Ovary (tissue), 7 donors: ENCODE measurements at regions not wholly inside any gene's neighbourhood (a gene's known extent, or its start where the extent isn't known, plus 50 kb on each side); places are given as distances from the start of the nearest gene placed in this dataset.

Experiments
- DNase-seq, 5 donors: peaks; one replicate each; pipeline ENCODE4 v3.0.0-alpha.2; 2019 to 2020
- H3K27ac ChIP-seq, 2 donors: fragments of 200-600 bp; one replicate each; pipeline versions ENCODE4 v1.5.1 to v1.8.0; 2019 to 2022
- H3K27me3 ChIP-seq: fragments of 200-600 bp; one replicate; pipeline ENCODE4 v1.8.0; 2022
- H3K36me3 ChIP-seq: fragments of 200-600 bp; sonication (generic); one replicate; pipeline ENCODE4 v1.5.1; 2019
- H3K4me1 ChIP-seq: one replicate; pipeline ENCODE4 v1.8.1; 2013; ENCODE audit warnings: mild to moderate bottlenecking, moderate library complexity; ENCODE audit not compliant: insufficient read depth
- H3K4me3 ChIP-seq: fragments of 200-600 bp; sonication (generic); one replicate; pipeline ENCODE4 v1.5.1; 2017
- H3K9me3 ChIP-seq, 2 donors: fragments of 200-600 bp in 1 of 2; sonication (generic) in 1 of 2; one replicate each; pipeline versions ENCODE4 v1.5.1 to v1.8.1; 2013 to 2019; ENCODE audit warnings: mild to moderate bottlenecking in 1 of 2, moderate library complexity in 1 of 2
- CTCF ChIP-seq, 3 donors: fragments of 450-650 bp in 2 of 3; fragments of 200-600 bp in 1 of 3; IDR thresholded peaks; one replicate each; pipeline versions ENCODE4 v1.5.1 to v1.8.0; 2016 to 2022; ENCODE audit warnings: antibody characterized with exemption in 3 of 3, mild to moderate bottlenecking in 1 of 3
- EP300 ChIP-seq: sonication (generic); formaldehyde crosslinking; IDR thresholded peaks from one replicate; pipeline ENCODE4 v1.6.1; 2017; ENCODE audit warnings: antibody characterized with exemption
- POLR2A ChIP-seq: fragments of 450-650 bp; IDR thresholded peaks from one replicate; pipeline ENCODE4 v1.6.1; 2017; ENCODE audit warnings: antibody characterized with exemption, mild to moderate bottlenecking, moderate library complexity
- WGBS, 3 donors: extraction: QIAGEN DNeasy Blood & Tissue Kit in 1 of 3; methylation state at CpG; one replicate each; pipeline versions ENCODE4 v1.1.5 to v1.1.7; 2013 to 2017; 5-methylcytosine and 5-hydroxymethylcytosine counted together
- intact Hi-C, 4 donors: fragments of 100-400 bp; cut with DNase I; formaldehyde crosslinking; loops; one replicate each; pipeline versions ENCODE4 v1.11.0 to v1.15.1; 2022 to 2023
- donor health status: DM: no; HTN: no; CAD: no; lungs with moderate emphysema.
- donor health status: DM: no; HTN: no; CAD: no.
- donor health status: Bipolar disorder and iron deficiency.
- donor health status: DM: no; HTN: no; CAD: no.
- donor health status: DM: yes; HTN: yes; CAD: no.

- Histone ChIP-seq H3K27ac (no peak overlapping the region), H3K27me3 (no peaks in the 10 kb centered on the region), H3K9me3 (no peaks in the 10 kb centered on the region), H3K4me1 (no peaks in the 10 kb centered on the region), H3K36me3 (no peaks in the 10 kb centered on the region), H3K4me3 (no peak overlapping the region)
- intact Hi-C loops, result no loop called here
- no peak for TF ChIP-seq CTCF (IDR thresholded peaks at IDR 0.05)
- TF ChIP-seq EP300, result no peak
- TF ChIP-seq POLR2A, result no peak
- 51 to 55% (median 52%) methylated on average over 2 of the region's 2 CpGs for WGBS, 3 donors
- DNase-seq, result no peak
Measured at GRCh38 chr4:97142410-97142809, 1000.9 kb downstream of the STPG2 start.

- no peak for TF ChIP-seq POLR2A
- TF ChIP-seq CTCF (IDR thresholded peaks at IDR 0.05), result no peak
- TF ChIP-seq EP300, result no peak
- no peaks in the 10 kb centered on the region for H3K4me1 ChIP-seq
- no peak overlapping the region for H3K4me3 ChIP-seq
- H3K27ac ChIP-seq, result no peak overlapping the region
- H3K9me3 ChIP-seq, result no peaks in the 10 kb centered on the region
- no peak for DNase-seq
- 88 to 91% (median 90%) methylated on average over 4 of the region's 4 CpGs for WGBS, 3 donors
- H3K36me3 ChIP-seq, result no peaks in the 10 kb centered on the region
- H3K27me3 ChIP-seq, result no peaks in the 10 kb centered on the region
- intact Hi-C loops, result no loop called here
Measured at GRCh38 chr4:97142893-97143292, 1000.4 kb downstream of the STPG2 start.

GRCh38 chr4:97144199-97144598, 999.1 kb downstream of the STPG2 start:
- H3K9me3 ChIP-seq, result no peaks in the 10 kb centered on the region
- no peaks in the 10 kb centered on the region for H3K4me1 ChIP-seq
- no peaks in the 10 kb centered on the region for H3K36me3 ChIP-seq
- TF ChIP-seq EP300 (no peak), POLR2A (no peak), CTCF (IDR thresholded peaks at IDR 0.05) (no peak)
- 92 to 96% (median 94%) methylated on average over 1 of the region's 1 CpG for WGBS, 3 donors
- intact Hi-C loops, result no loop called here
- DNase-seq, result no peak
- no peaks in the 10 kb centered on the region for H3K27me3 ChIP-seq
- H3K4me3 ChIP-seq, result no peak overlapping the region
- no peak overlapping the region for H3K27ac ChIP-seq

DNA sequence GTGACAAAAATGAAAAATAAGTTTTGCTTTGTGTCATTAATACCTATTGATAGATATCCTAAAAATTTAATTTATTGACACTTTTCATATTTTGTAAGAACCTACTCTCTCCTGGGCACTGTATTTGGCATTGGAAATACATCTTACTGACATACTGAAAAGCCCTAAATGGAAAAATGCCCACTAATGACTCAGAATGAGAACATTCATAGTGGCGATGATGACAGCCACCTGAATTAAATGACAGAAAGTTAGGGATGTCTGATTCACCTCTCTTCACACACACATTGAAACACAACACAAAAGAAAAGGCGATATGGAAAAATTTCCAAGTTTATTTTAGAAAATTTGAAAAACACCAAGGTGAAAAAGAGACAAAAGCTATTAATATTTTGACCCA, 992.3 kb downstream of the STPG2 start:
- Histone ChIP-seq H3K9me3 (no peaks in the 10 kb centered on the region), H3K27me3 (no peaks in the 10 kb centered on the region), H3K4me1 (peaks cover 2% of the 10 kb centered on the region), H3K36me3 (no peaks in the 10 kb centered on the region), H3K27ac (no peak overlapping the region), H3K4me3 (no peak overlapping the region)
- WGBS, 3 donors, result 91 to 96% (median 96%) methylated on average over 2 of the region's 2 CpGs
- TF ChIP-seq EP300 (no peak), CTCF (IDR thresholded peaks at IDR 0.05) (no peak), POLR2A (no peak)
- no peak for DNase-seq
- intact Hi-C loops, result no loop called here

DNA sequence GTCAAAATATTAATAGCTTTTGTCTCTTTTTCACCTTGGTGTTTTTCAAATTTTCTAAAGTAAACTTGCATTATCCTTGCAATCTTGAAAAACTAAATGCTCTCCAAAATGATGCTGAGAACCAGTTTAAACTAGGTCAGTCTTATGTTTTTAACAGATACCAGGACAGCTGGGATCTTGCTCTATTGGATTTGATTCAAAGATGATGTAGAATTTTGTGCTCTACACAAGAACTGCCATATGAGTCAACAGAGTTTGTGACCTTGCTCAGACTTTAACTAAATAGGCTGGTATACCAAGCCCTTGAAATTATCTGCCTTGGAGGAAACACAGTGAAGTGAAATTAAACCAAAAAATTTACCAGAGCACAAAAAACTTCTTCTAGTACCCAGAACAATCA, 991.1 kb downstream of the STPG2 start:
- intact Hi-C loops, result no loop called here
- H3K9me3 ChIP-seq, result no peaks in the 10 kb centered on the region

More for the DNA sequence above, 991.1 kb downstream of the STPG2 start:
- H3K27ac ChIP-seq, result no peak overlapping the region
- TF ChIP-seq EP300 (no peak), CTCF (IDR thresholded peaks at IDR 0.05) (no peak), POLR2A (no peak)
- H3K4me1 ChIP-seq, result peaks cover 2% of the 10 kb centered on the region
- DNase-seq, result no peak
- no peaks in the 10 kb centered on the region for H3K27me3 ChIP-seq
- no peaks in the 10 kb centered on the region for H3K36me3 ChIP-seq
- H3K4me3 ChIP-seq, result no peak overlapping the region
